HG03039 (cell line): ENCODE measurements at regions not wholly inside any gene's neighbourhood (a gene's known extent, or its start where the extent isn't known, plus 50 kb on each side); places are given as distances from the start of the nearest gene placed in this dataset.
"Not testable (repeated sequence)": the region's sequence is repeated elsewhere in the genome, so short reads cannot be mapped to it uniquely, and the experiment has no call there.

Source experiments
- ATAC-seq: cut with Tn5 transposase; IDR thresholded peaks from one replicate; pipeline ENCODE4 v1.9.1; 2021; ENCODE audit warnings: mild to moderate bottlenecking, moderate library complexity; ENCODE audit not compliant: unreplicated experiment

GRCh38 chr20:17891131-17891530 is 77.5 kb downstream of the SNX5 start:
- ATAC-seq, result not testable (repeated sequence)

GRCh38 chr20:17890330-17890729 is 78.3 kb downstream of the SNX5 start:
- ATAC-seq, result no peak

- no peak for ATAC-seq
Measured at GRCh38 chr20:17889226-17889625, 79.4 kb downstream of the SNX5 start.

- no peak for ATAC-seq
Measured at GRCh38 chr20:17888044-17888443, 80.5 kb downstream of the SNX5 start.

GRCh38 chr20:17887331-17888030 is 81.1 kb downstream of the SNX5 start:
- no peak for ATAC-seq

GRCh38 chr20:17885544-17885943 is 83.0 kb downstream of the SNX5 start:
- ATAC-seq, result no peak

- no peak for ATAC-seq
Measured at GRCh38 chr20:17885076-17885475, 83.5 kb downstream of the SNX5 start.

- no peak for ATAC-seq
Measured at GRCh38 chr20:17884307-17885003, 84.1 kb downstream of the SNX5 start.

GRCh38 chr20:17883592-17884306 is 84.8 kb downstream of the SNX5 start:
- ATAC-seq, result no peak

GRCh38 chr20:17882834-17883591 is 85.6 kb downstream of the SNX5 start:
- ATAC-seq, result no peak

- ATAC-seq, result no peak
Measured at GRCh38 chr20:17882065-17882833, 86.3 kb downstream of the SNX5 start.

GRCh38 chr20:17881741-17882064 is 86.9 kb downstream of the SNX5 start:
- no peak for ATAC-seq

- no peak for ATAC-seq
Measured at GRCh38 chr20:17878912-17879602, 89.5 kb downstream of the SNX5 start.

GRCh38 chr20:17878069-17878911 is 90.3 kb downstream of the SNX5 start:
- ATAC-seq, result no peak

GRCh38 chr20:17875981-17876385 is 92.6 kb downstream of the SNX5 start:
- no peak for ATAC-seq

GRCh38 chr20:17875106-17875980 is 93.3 kb downstream of the SNX5 start:
- no peak for ATAC-seq

- ATAC-seq, result no peak
Measured at GRCh38 chr20:17874271-17875105, 94.1 kb downstream of the SNX5 start.
